AG04450 (cell line): ENCODE measurements at regions not wholly inside any gene's neighbourhood (a gene's known extent, or its start where the extent isn't known, plus 50 kb on each side); places are given as distances from the start of the nearest gene placed in this dataset.

Experiments
- CTCF ChIA-PET: fragments of 300-600, 350-600 bp; formaldehyde crosslinking; extraction: SDS; loops from one replicate; lab custom pipeline; 2022; ENCODE audit warnings: antibody characterized with exemption, inconsistent platforms; lab: Charles Lee
- POLR2A ChIA-PET: fragments of 350-600 bp; formaldehyde crosslinking; extraction: SDS; loops from one replicate; lab custom pipeline; 2021; ENCODE audit warnings: antibody characterized with exemption, inconsistent platforms; lab: Yijun Ruan, JAX
- DNase-seq: peaks from one replicate; pipeline ENCODE4 v3.0.0-alpha.2; 2011; ENCODE audit warnings: low read depth, low spot score
- H3K27ac ChIP-seq: one replicate; pipeline ENCODE4 v1.5.1; 2012; ENCODE audit warnings: low read depth, low read length, control low read depth
- H3K27me3 ChIP-seq: one replicate; pipeline ENCODE4 v1.6.0; 2012; ENCODE audit warnings: low read length; ENCODE audit not compliant: control insufficient read depth, insufficient read depth
- H3K4me3 ChIP-seq: 2 replicates; pipeline ENCODE4 v1.5.1; 2011; ENCODE audit warnings: mild to moderate bottlenecking, low read depth, low read length, control low read depth
- H3K9me3 ChIP-seq: 2 replicates; pipeline ENCODE4 v1.5.1; 2012; ENCODE audit warnings: low read length; ENCODE audit not compliant: control insufficient read depth, insufficient read depth
- TF ChIP-seq, protein P1 (sequence below): IDR thresholded peaks from 2 replicates; pipeline ENCODE4 v1.5.1; 2011; ENCODE audit warnings: low read depth, low read length, control low read depth, inconsistent platforms

DNA sequence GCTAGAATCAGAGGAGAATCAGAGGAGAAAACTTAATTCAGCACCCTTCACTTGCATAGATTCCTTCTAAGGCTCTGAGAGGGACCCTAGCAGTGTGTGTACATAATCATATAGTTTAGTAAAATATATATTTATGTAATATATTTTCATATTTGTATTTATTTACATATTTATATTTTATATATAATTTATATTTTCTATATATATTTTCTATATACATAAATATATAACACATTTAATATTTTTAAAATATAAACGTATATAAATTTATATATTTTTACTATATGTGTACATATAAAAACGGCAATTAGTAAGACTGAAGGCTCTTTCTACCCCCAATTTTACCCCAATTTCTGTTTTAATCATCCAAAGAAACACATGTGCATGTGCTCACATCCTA, 80.3 kb downstream of the NXPE2 start:
- H3K4me3 ChIP-seq, result no peak overlapping the region
- CTCF ChIA-PET, result interaction anchor here (0.8 kb wide), 1 partner anchor 418 kb away, joined by 4 read pairs; no protein-coding TSS in a partner anchor
- TF ChIP-seq, protein P1, sequence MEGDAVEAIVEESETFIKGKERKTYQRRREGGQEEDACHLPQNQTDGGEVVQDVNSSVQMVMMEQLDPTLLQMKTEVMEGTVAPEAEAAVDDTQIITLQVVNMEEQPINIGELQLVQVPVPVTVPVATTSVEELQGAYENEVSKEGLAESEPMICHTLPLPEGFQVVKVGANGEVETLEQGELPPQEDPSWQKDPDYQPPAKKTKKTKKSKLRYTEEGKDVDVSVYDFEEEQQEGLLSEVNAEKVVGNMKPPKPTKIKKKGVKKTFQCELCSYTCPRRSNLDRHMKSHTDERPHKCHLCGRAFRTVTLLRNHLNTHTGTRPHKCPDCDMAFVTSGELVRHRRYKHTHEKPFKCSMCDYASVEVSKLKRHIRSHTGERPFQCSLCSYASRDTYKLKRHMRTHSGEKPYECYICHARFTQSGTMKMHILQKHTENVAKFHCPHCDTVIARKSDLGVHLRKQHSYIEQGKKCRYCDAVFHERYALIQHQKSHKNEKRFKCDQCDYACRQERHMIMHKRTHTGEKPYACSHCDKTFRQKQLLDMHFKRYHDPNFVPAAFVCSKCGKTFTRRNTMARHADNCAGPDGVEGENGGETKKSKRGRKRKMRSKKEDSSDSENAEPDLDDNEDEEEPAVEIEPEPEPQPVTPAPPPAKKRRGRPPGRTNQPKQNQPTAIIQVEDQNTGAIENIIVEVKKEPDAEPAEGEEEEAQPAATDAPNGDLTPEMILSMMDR, result no peak
- POLR2A ChIA-PET, result no interaction called here
- H3K27me3 ChIP-seq, result no peaks in the 10 kb centered on the region
- no peaks in the 10 kb centered on the region; the same call in 1 of the 2 replicates for H3K9me3 ChIP-seq
- no peak for DNase-seq
- H3K27ac ChIP-seq, result no peak overlapping the region

DNA sequence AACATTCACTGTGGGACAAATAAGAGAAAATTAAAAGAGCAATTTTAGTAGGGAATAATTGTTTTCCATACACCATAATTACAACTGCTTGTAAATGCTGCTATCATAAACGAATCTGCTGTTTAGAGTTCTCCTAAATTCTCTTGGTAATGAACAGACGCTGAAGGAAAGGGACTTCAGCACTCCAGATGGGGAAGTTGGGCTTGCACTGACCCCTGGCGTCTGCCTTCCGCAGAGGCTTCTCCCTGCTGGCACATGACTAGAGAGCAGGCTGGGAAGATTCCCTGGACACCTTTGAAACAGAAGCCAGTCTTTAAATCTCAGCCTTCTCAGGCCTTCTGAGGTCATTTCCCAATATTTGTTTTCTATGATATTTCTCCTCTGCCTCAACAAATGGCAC, 84.1 kb downstream of the NXPE2 start:
- Histone ChIP-seq H3K27ac (no peak overlapping the region), H3K4me3 (no peak overlapping the region), H3K9me3 (no peaks in the 10 kb centered on the region; the same call in 1 of the 2 replicates), H3K27me3 (no peaks in the 10 kb centered on the region)
- ChIA-PET CTCF (interaction anchor here (0.6 to 3.5 kb wide), 10 partner anchors 10 to 500 kb away, joined by 3 to 18 read pairs (median 4); no protein-coding TSS in a partner anchor), POLR2A (no interaction called here)
- TF ChIP-seq, protein P1, result peak; percentile 84
- DNase-seq, result peak; percentile 23

DNA sequence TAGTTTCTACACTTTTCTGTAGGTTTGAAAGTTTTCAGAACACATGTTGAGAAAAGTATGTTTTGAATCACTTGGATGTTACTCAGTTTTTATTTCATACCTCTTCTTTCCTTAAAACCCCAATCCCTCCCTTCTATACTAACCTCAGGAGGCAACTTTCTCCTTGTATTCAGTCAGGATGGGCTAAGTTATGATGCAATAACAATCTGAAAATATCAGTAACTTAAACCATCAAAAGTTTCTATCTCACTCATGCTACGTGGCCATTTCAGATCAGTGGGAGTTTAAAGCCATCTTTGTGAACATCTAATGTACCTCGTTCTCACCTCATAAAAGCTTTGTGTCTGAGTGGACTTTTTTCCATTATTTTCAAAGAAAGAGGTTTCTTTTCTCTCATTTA, 86.2 kb downstream of the NXPE2 start:
- TF ChIP-seq, protein P1, result no peak
- no peak overlapping the region for H3K27ac ChIP-seq
- ChIA-PET POLR2A (no interaction called here), CTCF (interaction anchor here (0.8 to 0.9 kb wide), 2 partner anchors 424 to 483 kb away, joined by 3 read pairs; no protein-coding TSS in a partner anchor)
- H3K27me3 ChIP-seq, result no peaks in the 10 kb centered on the region
- no peak for DNase-seq
- H3K9me3 ChIP-seq, result no peaks in the 10 kb centered on the region; the same call in 1 of the 2 replicates
- no peak overlapping the region for H3K4me3 ChIP-seq

DNA sequence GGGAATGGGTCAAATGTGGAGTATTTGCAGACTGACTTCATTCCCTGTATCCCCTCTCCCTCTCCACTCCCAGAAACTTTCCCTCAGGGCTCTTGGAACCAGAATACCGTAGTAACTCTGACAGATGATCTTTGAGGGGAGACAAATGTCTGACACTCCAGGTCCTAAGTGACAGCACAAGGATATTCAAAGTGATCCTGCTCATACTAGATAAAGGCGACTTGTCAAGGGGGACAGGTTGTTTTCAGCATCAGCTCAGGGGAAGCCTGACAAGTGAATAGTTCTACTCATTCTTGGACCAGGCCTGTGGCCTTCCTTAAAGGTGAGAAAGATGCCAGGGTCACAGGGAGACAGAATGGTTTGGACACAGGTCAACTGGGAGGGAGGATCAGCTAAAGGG, 92.8 kb downstream of the NXPE2 start:
- H3K9me3 ChIP-seq, result no peaks in the 10 kb centered on the region
- no peak overlapping the region for H3K4me3 ChIP-seq
- TF ChIP-seq, protein P1, result no peak
- ChIA-PET CTCF (no interaction called here), POLR2A (no interaction called here)
- no peak overlapping the region for H3K27ac ChIP-seq
- no peak for DNase-seq
- peaks cover 3% of the 10 kb centered on the region for H3K27me3 ChIP-seq

DNA sequence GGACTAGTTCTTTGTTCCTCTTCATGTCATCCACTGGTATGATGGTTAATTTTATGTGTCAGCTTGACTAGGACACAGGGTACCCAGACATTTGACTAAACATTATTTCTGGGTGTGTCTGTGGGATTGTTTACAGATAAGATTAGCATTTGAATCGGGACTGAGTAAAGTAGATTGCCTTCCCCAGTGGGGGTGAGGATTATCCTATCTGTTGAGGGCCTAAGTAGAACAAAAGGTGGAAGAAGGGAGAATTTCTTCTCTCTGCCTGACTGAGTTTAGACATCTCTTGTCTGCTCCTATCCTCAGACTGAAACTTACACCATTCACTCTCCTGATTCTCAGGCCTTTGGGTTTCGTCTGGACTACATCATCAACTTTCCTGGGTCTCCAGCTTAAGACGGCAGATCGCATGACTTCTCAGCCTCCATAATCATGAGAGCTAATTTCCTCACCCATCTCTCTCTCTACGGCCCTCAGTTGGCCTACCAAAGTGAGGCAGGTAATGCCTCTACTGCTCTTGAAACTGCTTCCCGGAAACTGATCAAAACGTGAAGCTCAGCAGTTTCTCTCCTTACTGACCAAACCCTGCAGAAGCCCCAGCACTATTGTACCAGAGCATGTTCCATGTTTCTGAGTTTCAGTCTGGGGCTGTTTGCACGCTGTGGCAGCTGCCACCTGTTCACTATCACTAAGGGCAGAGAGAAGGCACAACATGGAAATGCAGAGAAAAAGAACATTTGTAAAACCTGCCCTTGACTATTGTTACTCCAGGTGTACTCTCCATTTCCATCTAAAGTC, 95.4 kb downstream of the NXPE2 start:
- no peak overlapping the region for H3K27ac ChIP-seq
- H3K9me3 ChIP-seq, result no peaks in the 10 kb centered on the region
- peaks cover 3% of the 10 kb centered on the region for H3K27me3 ChIP-seq
- DNase-seq, result no peak
- no peak overlapping the region for H3K4me3 ChIP-seq
- TF ChIP-seq, protein P1, result no peak
- ChIA-PET POLR2A (no interaction called here), CTCF (interaction anchor here (0.6 to 2.2 kb wide), 10 partner anchors 10 to 1324 kb away, joined by 3 to 11 read pairs (median 3); no protein-coding TSS in a partner anchor)
